ENCODE measurements at regions not wholly inside any gene's neighbourhood (a gene's known extent, or its start where the extent isn't known, plus 50 kb on each side); places are given as distances from the start of the nearest gene placed in this dataset.

GRCh38 chr7:125834421-125834820 lies 904.8 kb upstream of the POT1 start:
- TF ChIP-seq ESRRA (IDR thresholded peaks at IDR 0.05; ENCODE audit: borderline replicate concordance, low read depth) (no peak), MAX (CRISPR knock-in tag; IDR thresholded peaks at IDR 0.05) (no peak), EP300 (IDR thresholded peaks at IDR 0.05; ENCODE audit: low read length) (no peak), POLR2A (conservative IDR thresholded peaks at IDR 0.05) (no peak)
